Tongue (tissue), 1 donor: ENCODE measurements at regions not wholly inside any gene's neighbourhood (a gene's known extent, or its start where the extent isn't known, plus 50 kb on each side); places are given as distances from the start of the nearest gene placed in this dataset.

Experiments
- DNase-seq: peaks from one replicate; pipeline ENCODE4 v3.0.0-alpha.2; 2015

DNA sequence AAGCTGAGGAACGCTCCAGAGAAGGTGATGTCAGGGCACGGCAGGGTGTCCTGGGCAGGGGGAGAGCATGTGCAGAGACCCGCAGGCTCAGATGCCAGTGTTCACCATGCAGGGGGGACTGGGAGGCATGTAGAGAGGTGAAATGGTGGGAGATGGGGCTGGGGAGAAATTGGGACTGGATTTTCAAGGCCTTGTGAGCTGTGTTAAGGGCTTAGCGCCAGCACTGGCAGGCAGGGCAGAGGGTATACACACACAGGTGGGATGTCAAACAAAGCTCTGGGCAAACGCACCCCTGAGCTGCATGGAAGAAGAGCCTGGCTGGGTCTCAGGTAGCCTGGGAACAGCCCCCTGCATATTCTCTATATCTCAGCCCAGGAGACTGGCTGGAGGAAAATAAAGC lies 282.7 kb downstream of the SHQ1 start:
- no peak for DNase-seq

DNA sequence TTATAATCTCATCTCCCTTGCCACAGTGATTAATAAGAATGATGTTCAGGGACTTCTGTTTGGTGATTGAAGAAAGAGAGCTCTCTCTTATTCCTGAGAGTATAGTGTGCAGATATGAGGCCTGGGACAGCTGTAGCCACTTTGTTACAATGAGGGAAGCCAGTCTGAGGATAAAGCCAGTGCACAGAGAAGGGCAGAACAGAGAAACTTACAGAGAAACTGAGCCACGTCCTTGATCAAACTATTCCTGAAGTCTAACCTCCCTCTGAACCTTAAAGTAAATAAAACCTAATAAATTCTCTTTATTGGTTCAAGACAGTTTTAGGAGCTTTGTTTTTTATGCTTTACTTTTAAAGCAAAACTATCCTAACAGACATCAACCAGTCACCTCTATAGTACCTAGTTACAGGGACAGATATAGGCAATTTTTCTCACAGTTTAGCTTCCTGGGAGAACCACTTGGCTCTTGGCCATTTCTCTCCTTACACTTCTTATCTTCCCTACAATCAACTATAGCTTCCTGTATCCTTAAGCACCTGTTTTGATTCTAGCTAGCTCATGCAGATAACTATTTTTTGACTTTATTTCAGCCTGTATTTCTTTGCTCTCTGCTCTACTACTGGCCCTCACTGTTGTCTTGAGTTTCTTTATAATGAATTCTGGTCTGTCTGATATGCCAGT lies 284.4 kb downstream of the SHQ1 start:
- DNase-seq: no peak

DNA sequence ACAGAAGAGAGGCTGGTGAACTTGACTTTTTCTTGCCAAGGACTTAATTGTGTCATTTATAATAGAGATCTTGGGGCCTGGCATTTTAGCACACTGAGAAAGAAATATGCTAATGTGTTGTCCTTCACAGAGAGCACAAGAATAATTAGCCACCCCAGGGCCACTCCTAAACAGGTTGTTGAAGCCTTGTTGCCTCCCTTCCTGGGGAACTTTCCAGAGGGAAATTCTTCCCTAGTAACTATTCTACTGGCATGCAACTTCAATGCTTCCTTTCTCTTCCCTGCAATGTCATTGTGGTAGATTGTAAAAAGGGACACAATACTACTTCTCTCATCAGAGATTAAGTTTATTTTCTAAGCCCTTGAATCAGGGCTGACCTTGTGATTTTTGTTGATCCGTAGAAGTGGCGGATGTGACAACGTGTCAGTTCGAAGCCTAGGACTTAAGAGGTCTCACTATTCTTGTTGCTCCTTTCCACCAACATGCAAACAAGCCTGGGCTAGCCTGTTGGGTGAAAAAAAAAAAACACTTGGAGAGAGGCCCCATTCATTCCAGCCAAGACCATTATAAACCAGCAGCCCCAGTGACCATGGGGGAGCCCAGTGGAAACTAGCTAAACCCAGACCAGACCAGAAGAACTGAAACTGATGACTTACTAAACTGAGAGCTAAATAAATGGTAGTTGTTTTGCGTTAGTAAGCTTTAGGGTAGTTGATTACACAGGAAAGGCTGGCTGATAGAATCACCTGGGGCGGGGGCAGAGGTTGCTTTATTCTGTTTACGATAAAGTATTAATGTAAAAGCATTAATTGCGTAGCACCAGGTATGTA lies 287.2 kb downstream of the SHQ1 start:
- DNase-seq: no peak

DNA sequence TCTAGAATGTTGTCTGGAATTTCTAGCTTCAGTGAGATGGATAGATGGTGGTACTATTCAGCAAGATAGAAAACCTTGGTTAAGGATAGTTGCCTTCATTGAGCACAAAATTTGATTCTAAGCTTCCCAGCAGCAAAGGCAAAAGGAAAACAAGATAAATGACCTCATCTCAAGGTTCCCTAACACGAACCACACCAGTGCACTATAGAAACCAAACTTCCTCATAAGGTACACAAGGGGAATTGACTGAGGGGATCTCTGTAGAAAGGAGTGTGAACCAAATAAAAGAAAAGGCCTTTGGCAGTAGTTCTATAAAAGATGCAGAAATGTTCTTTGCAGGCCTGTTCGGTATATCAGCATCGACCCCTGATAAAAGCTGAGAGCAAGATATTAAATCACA lies 288.9 kb downstream of the SHQ1 start:
- no peak for DNase-seq

DNA sequence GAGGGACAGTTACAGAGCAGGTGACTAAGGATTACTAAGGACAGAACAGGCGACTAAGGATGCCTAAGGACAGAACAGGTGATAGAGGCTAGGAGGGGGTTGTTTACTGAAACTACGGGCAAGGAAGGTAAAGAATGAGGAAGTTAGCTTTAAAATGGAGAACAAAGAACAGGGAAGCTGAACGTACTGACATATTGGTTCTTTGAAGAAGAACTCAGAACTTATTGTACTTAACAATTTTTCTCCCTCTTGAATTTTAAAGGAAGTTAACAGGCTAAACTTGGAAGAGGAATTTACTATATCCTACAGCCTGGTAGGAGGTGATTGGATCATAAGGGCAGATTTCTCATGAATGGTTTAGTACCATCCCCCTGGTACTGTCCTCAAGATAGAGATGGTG lies 290.2 kb downstream of the SHQ1 start:
- no peak for DNase-seq

DNA sequence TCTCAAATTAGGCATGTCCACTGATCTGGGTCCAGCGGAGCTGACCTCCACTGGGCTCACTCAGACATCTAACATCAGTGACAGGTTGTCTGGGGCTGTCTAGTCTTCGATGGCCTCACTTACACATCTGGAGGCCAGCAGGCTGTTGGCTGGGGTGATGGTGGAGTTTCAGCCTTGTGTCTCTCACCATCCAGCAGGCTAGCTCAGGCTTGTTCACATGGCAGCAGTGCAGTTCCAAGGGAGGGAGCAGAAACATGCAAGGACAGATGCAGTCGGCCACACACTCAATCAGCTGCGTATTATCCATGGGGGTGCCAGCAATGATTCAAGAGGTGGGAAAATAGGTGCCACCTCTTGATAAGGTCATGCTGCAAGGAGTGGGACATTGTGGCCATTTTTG lies 292.5 kb downstream of the SHQ1 start:
- DNase-seq: no peak

DNA sequence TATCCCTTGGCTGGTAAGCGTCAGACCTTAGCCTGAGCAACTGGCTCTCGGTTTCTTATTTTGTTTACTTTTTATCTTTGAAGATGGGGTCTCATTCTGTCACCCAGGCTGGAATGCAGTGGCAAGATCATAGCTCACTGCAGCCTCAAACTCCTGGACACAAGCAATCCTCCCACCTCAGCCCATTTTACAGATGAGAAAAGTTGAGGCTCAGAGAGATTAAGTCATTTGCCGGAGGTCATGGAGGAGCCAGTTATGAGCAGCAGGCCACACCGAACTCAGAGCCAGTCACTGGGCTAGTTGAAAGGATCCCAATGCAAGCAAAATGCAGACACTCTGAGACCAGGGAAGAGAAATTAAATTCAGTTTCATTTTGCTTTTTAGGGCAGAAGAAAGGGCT lies 293.6 kb downstream of the SHQ1 start:
- no peak for DNase-seq

DNA sequence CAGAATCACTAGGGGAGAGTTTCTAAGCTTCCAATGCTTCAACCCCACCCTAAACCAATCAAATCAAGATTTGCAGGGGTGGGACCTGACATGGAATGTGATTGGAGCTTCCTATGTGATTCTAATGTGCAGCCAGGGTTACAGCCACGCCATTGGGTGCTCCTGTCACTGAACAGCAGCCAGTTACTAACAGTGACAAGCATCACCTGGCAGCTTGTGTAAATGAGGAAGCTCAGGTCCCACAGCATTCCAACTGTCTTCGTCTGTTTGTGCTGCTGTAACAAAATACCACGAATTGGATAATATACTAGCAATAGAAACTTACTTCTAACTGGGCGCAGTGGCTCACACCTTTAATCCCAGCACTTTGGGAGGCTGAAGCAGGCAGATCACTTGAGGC lies 294.9 kb downstream of the SHQ1 start:
- no peak for DNase-seq

DNA sequence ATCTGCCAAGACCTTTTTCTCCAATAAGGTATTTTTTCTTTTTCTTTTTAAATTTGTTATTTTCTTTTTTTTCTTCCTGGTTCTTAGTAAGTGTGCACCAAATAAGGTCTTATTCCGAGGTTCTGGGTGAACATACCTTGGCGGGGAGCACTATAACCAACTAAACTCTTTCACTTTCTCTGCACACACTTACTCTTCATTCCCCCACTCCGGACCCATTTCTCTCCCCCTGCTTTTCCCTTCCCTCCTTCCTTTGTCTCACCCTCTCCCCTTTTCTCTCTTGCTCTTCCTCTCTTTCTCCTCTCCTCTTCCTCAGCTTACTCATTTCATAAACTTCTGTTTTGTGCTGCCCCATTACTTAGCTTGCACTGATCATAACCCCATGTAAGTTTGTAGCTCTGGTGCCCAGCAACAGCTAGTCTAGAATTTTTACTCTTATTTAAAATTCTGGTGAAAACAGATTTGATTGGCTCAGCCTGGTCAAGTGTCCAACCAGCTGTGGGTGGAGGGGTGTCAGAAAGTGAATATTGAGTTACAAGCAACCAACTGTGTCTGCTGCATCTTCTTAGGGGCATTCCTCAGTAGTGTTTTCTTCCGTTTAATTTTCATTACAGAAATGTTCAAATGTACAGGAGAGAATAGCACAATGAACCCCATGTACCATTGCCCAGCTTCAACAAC lies 297.5 kb downstream of the SHQ1 start:
- DNase-seq: no peak

DNA sequence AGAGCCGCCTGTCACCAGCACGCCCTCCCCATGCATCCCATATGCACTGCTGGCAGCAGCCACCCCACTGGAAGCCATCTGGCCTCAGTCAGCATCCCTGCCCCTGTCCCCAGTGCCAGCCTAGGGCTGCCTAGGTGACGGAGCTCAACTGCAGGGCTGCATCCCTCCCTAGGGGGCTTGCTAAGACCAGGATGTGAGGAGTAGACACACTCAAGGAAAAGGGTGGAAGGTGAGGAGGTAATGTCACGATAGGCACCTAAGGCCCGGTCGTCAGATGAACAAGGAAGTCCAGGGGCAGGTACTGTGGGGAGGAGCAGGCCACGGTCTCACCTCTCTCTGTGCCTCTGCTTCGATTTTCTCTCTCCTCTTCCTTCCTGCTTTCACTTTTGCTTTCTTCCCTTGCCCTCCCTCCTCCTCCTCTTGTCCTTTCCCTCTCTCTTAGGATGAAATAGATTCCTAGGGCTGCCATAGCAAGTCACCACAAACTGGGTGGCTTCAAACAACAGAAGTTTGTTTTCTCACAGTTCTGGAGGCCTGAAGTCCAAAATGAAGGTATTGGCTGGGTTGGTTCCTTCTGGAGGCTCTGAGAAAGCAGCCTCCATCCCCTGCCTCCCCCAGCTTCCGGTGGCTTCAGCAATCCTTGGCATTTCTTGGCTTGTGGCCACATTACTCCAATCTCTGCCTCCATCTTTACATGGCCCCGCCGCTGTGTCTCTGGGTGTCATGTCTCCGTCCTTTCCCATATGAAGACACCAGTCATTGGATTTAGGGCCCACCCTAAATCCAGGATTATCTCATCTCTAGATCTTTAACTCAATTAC lies 298.3 kb downstream of the SHQ1 start:
- DNase-seq: no peak

DNA sequence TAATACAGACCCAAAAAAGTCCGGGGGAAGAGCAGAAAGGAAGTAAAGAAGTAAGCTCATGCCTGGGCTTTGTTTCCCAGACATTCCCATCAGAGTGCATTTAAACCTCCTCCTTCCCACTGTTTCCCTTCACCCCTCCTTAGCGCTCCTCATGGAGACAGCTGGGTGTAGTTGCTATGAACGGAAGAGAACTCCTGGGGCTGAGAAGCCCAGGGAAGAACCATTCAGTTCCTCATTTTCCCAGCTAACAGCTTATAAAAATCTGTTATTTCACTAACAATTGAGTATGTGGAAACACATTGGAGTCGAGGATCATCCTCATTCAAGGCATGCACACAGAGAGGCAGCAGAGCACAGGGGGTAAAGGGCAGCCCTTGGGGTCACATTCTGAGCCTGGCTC lies 299.3 kb downstream of the SHQ1 start:
- DNase-seq: no peak

DNA sequence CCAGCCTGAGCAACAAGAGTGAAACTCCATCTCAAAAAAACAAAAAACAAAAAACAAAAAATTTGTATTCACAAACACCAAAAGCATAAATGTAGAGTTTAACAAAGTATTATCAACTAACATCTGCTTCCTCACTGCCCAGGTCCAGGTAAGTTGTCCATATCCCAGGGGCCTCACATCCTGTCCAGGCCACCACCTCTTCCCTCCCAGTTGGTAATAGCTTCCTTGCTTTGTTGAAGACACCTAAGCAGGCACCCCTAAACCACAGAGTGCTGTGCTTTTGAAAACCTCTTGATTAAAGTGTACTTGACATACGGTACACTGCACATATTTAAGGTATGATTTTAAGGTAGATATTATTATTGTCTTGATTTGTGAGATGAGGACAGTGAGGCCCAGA lies 299.8 kb downstream of the SHQ1 start:
- DNase-seq: no peak

DNA sequence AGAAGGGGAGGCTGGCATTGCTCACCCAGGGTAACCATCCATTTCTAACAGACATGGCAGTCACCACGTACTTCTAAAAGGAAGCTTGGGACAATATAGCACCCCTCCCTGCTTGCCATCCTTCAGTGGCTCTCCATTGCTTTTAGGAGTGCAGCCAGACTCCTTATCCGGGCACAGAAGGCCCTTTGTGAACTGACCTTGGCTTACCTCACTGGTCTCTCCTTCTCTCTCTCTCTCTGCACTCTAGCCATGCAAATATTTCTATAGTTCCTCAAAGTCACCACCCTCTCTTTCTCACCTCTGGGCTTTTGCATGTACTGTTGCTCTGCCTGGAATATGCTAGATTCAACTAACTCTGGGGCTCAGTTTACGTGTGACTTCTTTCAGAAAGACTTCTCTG lies 301.1 kb downstream of the SHQ1 start:
- DNase-seq: no peak

DNA sequence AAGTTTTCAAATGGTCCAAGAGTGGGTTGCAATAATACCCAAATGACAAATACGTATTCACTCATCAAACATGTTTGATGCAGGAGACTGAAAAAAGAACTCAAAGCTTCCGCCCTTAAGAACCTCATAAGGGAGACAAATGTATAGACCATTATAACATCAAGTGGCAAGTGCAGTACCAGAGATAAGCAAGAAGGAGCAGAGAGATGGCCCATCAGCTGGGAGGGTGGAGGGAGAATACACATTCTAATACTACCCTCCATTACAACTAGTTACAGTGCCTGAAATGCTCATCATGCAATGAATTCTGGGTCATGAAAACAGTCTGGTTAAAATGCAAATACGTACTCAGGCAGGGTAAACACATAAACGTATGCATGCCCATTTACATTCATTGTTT lies 304.0 kb downstream of the SHQ1 start:
- DNase-seq: no peak

DNA sequence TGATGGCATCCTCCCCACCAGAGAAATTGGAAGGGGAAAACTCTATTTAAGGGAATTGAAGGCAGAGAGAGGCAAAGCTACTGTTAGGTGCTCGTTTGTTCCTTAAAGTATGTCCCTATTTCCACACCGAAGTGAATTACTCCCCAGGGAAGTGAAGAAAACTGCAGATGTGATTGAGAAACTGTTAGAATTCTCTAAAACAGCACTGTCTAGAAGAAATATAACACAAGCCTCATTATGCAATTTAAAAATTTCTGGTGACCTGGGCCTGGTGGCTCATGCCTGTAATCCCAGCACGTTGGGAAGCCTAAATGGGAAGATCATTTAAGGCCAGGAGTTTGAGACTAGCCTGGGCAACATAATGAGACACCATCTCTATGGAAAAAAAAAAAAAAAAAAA lies 305.0 kb downstream of the SHQ1 start:
- no peak for DNase-seq

DNA sequence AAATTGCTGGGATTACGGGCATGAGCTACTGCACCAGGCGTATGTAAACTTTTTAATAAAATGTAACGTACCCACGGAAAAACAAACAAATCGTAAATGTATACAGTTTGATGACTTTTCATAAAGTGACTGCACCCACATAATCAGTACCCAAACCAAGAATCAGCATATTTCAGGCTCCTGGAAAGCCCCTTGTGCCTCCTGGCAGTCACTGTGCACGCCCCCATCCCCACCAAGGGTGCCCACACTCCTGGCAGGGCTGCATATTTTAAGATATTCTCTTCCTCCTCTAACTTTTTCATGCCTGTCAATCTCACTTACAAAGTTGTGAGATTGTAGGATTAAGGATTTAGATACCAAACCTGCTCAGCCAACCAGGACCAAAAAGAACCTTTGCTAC lies 305.5 kb downstream of the SHQ1 start:
- DNase-seq: no peak

DNA sequence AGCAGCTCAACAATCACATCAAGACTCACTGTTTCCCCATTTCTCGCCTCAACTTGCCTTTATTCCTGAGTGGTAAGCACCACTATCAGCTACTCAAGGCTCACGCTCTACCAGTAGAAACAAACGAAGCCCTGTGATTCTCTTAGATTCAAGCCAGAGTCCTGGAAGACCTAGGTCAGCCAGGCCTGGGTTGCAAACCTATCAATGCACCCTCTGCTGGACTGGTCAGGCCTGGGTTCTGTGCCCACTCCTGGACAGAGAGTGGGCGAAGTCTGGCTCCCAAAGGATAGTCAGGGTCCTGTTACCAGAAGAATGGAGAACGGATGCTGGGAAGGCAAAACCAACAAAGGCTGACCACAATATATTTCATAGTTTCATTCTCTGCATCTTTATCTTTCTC lies 308.4 kb downstream of the SHQ1 start:
- DNase-seq: no peak

DNA sequence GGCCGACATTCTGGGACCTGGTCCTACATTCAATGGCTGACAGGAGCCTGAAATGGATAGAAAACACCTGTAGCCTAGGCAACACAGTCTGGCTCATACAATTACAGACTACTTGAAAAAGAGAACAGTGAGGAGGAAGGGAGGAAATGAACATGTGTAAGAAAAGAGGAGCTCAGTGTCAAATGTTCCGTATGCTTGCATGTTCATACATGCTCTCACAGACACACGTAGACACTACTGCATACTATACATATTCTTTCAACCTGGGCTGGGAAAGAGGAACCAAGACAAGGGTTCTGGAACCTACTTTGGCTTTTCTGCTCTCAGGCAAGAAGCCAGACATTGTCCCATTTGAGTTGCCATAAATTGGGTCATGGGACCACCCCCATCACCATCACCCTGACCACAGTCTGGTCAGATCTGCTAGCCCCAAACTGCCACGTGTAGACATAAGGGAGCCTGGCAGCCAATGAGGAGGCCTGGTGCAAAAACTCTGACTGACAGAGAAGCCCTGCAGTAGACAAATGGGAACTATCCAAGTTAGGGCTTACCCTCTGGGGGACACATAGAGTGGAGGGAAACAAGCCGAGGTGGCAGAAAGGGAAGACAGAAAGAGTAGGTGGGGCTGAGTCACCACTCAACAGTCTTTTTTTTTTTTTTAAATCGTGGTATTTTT lies 310.0 kb downstream of the SHQ1 start:
- DNase-seq: no peak

DNA sequence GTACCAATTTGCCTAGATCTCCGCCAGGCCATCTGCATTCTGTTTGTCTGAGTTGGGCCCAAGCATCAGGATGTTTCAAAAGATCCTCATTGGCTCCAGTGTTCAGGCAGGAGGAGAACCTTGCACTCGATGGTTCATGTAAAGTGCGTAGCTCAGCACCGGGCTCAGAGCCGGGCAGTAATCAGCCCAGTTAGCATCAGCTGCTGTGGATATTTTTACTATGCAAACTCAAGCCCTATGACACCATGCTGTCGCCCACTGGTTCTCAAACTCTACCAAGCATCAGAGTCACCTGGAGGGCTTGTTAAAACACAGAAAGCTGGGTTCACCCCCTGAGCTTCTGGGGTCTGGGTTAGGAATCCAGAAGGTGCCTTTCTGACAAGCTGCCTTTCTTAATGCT lies 310.8 kb downstream of the SHQ1 start:
- no peak for DNase-seq

DNA sequence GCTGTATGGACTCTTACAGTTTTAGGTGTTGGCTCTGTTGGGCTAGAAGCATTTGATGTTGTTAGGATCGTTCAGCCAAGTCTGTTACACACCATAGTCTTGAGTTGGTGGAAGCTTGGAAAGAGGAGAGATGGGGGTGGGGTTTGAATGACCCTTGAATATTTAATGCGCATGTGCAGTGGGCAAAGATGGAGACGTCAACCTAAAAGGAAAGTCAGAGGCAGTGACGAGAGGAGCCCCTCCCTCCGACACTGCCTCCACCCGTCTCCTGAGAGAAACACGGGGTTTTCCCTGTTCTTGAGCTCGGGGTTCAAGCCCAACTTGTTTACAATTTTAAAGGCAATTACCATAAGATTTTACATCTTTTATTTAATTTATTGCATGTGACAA lies 311.4 kb downstream of the SHQ1 start:
- no peak for DNase-seq

DNA sequence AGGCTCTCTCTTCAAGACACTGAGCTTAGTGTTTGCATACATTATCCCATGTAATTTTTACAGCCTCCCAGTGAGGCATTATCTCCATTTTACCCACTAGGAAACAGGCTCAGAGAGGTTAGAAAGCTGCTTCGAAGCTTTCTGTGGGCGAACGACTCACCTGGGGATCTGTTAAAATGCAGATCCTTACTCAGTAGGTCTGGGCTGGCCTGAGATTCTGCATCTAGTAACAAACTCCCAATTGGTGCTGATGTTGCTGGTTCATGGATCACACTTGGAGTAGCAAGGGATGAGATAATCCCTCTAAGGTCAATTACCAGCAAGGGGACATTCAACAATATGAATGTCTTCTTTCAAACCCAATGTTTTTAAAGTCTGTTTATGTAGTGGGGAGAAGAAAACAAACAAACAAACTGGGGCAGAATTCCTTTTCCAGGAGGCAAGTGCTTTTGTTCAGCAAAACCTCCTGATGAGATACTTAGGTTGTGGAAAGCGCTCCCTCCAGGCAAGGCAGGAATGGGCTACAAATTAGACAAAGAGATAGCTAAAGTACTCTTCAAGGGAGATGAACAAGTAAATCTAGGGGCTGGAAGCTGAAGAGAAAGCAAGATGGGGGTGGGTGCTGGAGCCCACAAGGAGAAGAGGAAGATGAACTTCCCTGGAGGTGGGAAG lies 311.9 kb downstream of the SHQ1 start:
- DNase-seq: no peak

DNA sequence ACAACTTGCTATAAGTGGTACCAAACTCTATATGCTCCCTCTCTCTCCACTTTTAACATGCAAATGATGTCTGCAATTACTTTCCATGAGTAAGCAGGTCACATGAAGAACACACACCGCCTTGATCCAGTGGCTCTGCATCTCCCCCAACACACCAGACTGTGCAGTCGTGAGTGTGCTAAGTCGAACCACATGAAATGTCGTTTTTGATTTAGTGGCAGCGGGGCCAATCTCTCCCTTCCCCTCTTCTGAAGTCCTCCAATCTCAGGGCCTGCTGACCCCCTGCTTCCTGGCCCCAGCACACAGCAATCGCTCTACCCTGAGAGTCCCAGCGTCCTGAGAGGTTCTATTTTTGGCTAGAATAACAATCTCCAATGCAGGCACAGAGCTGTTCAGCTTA lies 312.5 kb downstream of the SHQ1 start:
- DNase-seq: no peak
